ENCODE measurements at regions not wholly inside any gene's neighbourhood (a gene's known extent, or its start where the extent isn't known, plus 50 kb on each side); places are given as distances from the start of the nearest gene placed in this dataset.

DNA sequence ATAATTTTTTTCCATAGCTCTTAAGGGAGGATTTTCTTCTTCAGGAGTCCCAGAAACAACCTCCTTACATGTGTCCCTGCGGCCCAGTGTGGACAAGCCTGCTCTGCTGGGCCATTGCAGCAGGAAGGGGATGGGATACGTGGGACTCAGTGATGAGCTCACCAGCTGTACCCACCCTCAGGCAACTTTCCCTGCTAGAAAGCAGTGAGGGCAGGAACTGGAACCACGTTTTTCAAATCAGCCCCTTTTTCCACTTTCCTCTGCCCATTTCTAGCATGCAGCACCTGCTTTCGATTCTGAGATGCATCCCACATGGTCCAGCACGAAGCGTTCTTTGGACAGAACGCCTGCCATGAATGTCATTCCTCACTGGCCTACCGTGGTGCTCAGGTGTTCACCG lies 232.7 kb downstream of the KLF6 start:
- DNase-seq (ENCODE audit: low read depth, low spot score) (no peak), FAIRE-seq (no peak)
- H2AFZ ChIP-seq (ENCODE audit: low read depth, low read length): no peak overlapping the region
- H3K9me1 ChIP-seq (replicated peaks; ENCODE audit: control insufficient read depth, extremely low read depth, insufficient read depth, low read length): no peaks in the 10 kb centered on the region
- no peaks in the 10 kb centered on the region for H3K36me3 ChIP-seq (ENCODE audit: control insufficient read depth in 2 of 2, extremely low read depth in 1 of 2, insufficient read depth in 2 of 2, low read length in 2 of 2)
- TF ChIP-seq POLR2A (IDR thresholded peaks at IDR 0.05; ENCODE audit: low read depth, low read length) (no peak), GATA2 (IDR thresholded peaks at IDR 0.05; ENCODE audit: insufficient read depth, insufficient read length, low read depth, low read length) (no peak), EZH2 (IDR thresholded peaks at IDR 0.05; ENCODE audit: borderline replicate concordance, low read depth, low read length, severe bottlenecking) (no peak), MAX (IDR thresholded peaks at IDR 0.05; ENCODE audit: insufficient read depth, insufficient read length) (no peak), POLR2AphosphoS5 (IDR thresholded peaks at IDR 0.05; ENCODE audit: insufficient read depth, low read depth, low read length) (no peak), JUN (IDR thresholded peaks at IDR 0.05; ENCODE audit: borderline replicate concordance, insufficient read depth, insufficient read length, low read depth) (no peak), MYC (IDR thresholded peaks at IDR 0.05; ENCODE audit: low read depth, low read length) (no peak), FOS (IDR thresholded peaks at IDR 0.05; ENCODE audit: borderline replicate concordance, insufficient read depth, low read length) (no peak)
- TF ChIP-seq, protein P1, sequence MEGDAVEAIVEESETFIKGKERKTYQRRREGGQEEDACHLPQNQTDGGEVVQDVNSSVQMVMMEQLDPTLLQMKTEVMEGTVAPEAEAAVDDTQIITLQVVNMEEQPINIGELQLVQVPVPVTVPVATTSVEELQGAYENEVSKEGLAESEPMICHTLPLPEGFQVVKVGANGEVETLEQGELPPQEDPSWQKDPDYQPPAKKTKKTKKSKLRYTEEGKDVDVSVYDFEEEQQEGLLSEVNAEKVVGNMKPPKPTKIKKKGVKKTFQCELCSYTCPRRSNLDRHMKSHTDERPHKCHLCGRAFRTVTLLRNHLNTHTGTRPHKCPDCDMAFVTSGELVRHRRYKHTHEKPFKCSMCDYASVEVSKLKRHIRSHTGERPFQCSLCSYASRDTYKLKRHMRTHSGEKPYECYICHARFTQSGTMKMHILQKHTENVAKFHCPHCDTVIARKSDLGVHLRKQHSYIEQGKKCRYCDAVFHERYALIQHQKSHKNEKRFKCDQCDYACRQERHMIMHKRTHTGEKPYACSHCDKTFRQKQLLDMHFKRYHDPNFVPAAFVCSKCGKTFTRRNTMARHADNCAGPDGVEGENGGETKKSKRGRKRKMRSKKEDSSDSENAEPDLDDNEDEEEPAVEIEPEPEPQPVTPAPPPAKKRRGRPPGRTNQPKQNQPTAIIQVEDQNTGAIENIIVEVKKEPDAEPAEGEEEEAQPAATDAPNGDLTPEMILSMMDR (IDR thresholded peaks at IDR 0.05; ENCODE audit: extremely low read depth in 1 of 2, insufficient read depth in 1 of 2, low read depth in 1 of 2, low read length in 2 of 2): no peak
- H3K4me3 ChIP-seq (replicated peaks in 1 of 3; ENCODE audit: insufficient read depth in 1 of 3, low read depth in 1 of 3, low read length in 3 of 3): no peak overlapping the region
- H3K27ac ChIP-seq (ENCODE audit: insufficient read depth, low read depth, low read length): no peak overlapping the region
- intact Hi-C loops (cut with micrococcal nuclease) (no loop called here), dilution Hi-C loops (cut with MboI; ENCODE audit: extremely low pct_ligation_motif_present, low sequenced_read_pairs) (no loop called here)
- no peak overlapping the region for H3K4me2 ChIP-seq (ENCODE audit: insufficient read depth, low read length)
- H3K79me2 ChIP-seq (ENCODE audit: control insufficient read depth, insufficient read depth, low read length): no peaks in the 10 kb centered on the region
- no peaks in the 10 kb centered on the region for H3K27me3 ChIP-seq (ENCODE audit: control insufficient read depth in 2 of 2, insufficient read depth in 2 of 2, low read length in 2 of 2)
- no TSS peak for BruUV-seq (replicated peaks)
- no peaks in the 10 kb centered on the region for H4K20me1 ChIP-seq (replicated peaks; ENCODE audit: control insufficient read depth, extremely low read depth, insufficient read depth, low read length)
- POLR2A ChIA-PET: no interaction called here
- CTCF ChIA-PET: no interaction called here
- H3K9me3 ChIP-seq (replicated peaks; ENCODE audit: control insufficient read depth, insufficient read depth, low read length): no peaks in the 10 kb centered on the region
- no peak overlapping the region for H3K9ac ChIP-seq (replicated peaks; ENCODE audit: extremely low read depth, insufficient read depth, low read length)
- peaks cover 5% of the 10 kb centered on the region for H3K4me1 ChIP-seq (ENCODE audit: control insufficient read depth, extremely low read depth, insufficient read depth, low read length)
